ENCODE measurements at regions not wholly inside any gene's neighbourhood (a gene's known extent, or its start where the extent isn't known, plus 50 kb on each side); places are given as distances from the start of the nearest gene placed in this dataset.
A peak's percentile ranks its signal among the peaks of the same experiment; 100 is the strongest.

- DNase-seq = no peak
Measured at GRCh38 chr21:43301409-43302061, 125.4 kb downstream of the SIK1 start.

GRCh38 chr21:43300496-43301408 lies 126.2 kb downstream of the SIK1 start:
- DNase-seq = no peak

GRCh38 chr21:43299441-43300277 lies 127.3 kb downstream of the SIK1 start:
- DNase-seq = no peak

GRCh38 chr21:43298546-43299440 lies 128.1 kb downstream of the SIK1 start:
- DNase-seq = no peak

- no peak for DNase-seq
Measured at GRCh38 chr21:43297989-43298388, 128.9 kb downstream of the SIK1 start.

GRCh38 chr21:43297391-43297981 lies 128.7 kb downstream of the CRYAA start:
- no peak for DNase-seq

- no peak for DNase-seq
Measured at GRCh38 chr21:43295066-43295958, 126.5 kb downstream of the CRYAA start.

- no peak for DNase-seq
Measured at GRCh38 chr21:43294194-43294902, 125.5 kb downstream of the CRYAA start.

GRCh38 chr21:43292866-43293142 lies 124.0 kb downstream of the CRYAA start:
- no peak for DNase-seq

- no peak for DNase-seq
Measured at GRCh38 chr21:43292041-43292865, 123.4 kb downstream of the CRYAA start.

GRCh38 chr21:43291347-43291950 lies 122.6 kb downstream of the CRYAA start:
- no peak for DNase-seq

- DNase-seq = no peak
Measured at GRCh38 chr21:43290421-43291346, 121.9 kb downstream of the CRYAA start.

- DNase-seq = no peak
Measured at GRCh38 chr21:43289966-43290365, 121.2 kb downstream of the CRYAA start.

- no peak for DNase-seq
Measured at GRCh38 chr21:43289442-43289841, 120.6 kb downstream of the CRYAA start.

- no peak for DNase-seq
Measured at GRCh38 chr21:43287795-43288755, 119.3 kb downstream of the CRYAA start.

- peak; percentile 11 for DNase-seq
Measured at GRCh38 chr21:43287111-43287760, 118.4 kb downstream of the CRYAA start.
